Femur (tissue), 1 donor: ENCODE measurements at regions not wholly inside any gene's neighbourhood (a gene's known extent, or its start where the extent isn't known, plus 50 kb on each side); places are given as distances from the start of the nearest gene placed in this dataset.
A peak's percentile ranks its signal among the peaks of the same experiment; 100 is the strongest.
"Not testable (repeated sequence)": the region's sequence is repeated elsewhere in the genome, so short reads cannot be mapped to it uniquely, and the experiment has no call there.

Experiments
- DNase-seq: peaks from one replicate; pipeline ENCODE4 v3.0.0-alpha.2; 2017

- no peak for DNase-seq
These were observed 404.2 kb downstream of the STK39 start for GRCh38 chr2:167843217-167843616.

- no peak for DNase-seq
These were observed 405.3 kb downstream of the STK39 start for GRCh38 chr2:167842047-167842446.

GRCh38 chr2:167835290-167835689 lies 412.1 kb downstream of the STK39 start:
- DNase-seq, result not testable (repeated sequence)

GRCh38 chr2:167834707-167835106 lies 412.7 kb downstream of the STK39 start:
- DNase-seq, result no peak

GRCh38 chr2:167833294-167833693 lies 414.1 kb downstream of the STK39 start:
- DNase-seq, result no peak

GRCh38 chr2:167832868-167833287 lies 414.5 kb downstream of the STK39 start:
- no peak for DNase-seq

- DNase-seq, result no peak
These were observed 419.9 kb downstream of the STK39 start for GRCh38 chr2:167827352-167828097.

GRCh38 chr2:167826906-167827305 lies 420.5 kb downstream of the STK39 start:
- no peak for DNase-seq

GRCh38 chr2:167825664-167826063 lies 421.7 kb downstream of the STK39 start:
- no peak for DNase-seq

- DNase-seq, result no peak
These were observed 424.5 kb downstream of the STK39 start for GRCh38 chr2:167822690-167823465.

GRCh38 chr2:167820488-167820887 lies 426.9 kb downstream of the STK39 start:
- DNase-seq, result no peak

GRCh38 chr2:167818521-167818920 lies 428.9 kb downstream of the STK39 start:
- DNase-seq, result no peak

- DNase-seq, result no peak
These were observed 429.5 kb downstream of the STK39 start for GRCh38 chr2:167817908-167818307.

- no peak for DNase-seq
These were observed 430.0 kb downstream of the STK39 start for GRCh38 chr2:167817422-167817821.

- DNase-seq, result no peak
These were observed 430.5 kb downstream of the STK39 start for GRCh38 chr2:167816874-167817290.

GRCh38 chr2:167814881-167815718 lies 432.3 kb downstream of the STK39 start:
- no peak for DNase-seq

- not testable (repeated sequence) for DNase-seq
These were observed 432.9 kb downstream of the STK39 start for GRCh38 chr2:167814482-167814880.

- DNase-seq, result not testable (repeated sequence)
These were observed 437.6 kb downstream of the STK39 start for GRCh38 chr2:167809799-167810198.

GRCh38 chr2:167803449-167803988 lies 443.9 kb downstream of the STK39 start:
- peak; percentile 25 for DNase-seq

GRCh38 chr2:167794554-167795255 lies 452.7 kb downstream of the STK39 start:
- DNase-seq, result no peak

GRCh38 chr2:167793725-167794124 lies 453.7 kb downstream of the STK39 start:
- no peak for DNase-seq

GRCh38 chr2:167792126-167792525 lies 455.3 kb downstream of the STK39 start:
- DNase-seq, result no peak
